GM18519 (cell line): ENCODE measurements at regions not wholly inside any gene's neighbourhood (a gene's known extent, or its start where the extent isn't known, plus 50 kb on each side); places are given as distances from the start of the nearest gene placed in this dataset.

Experiments used
- ATAC-seq: cut with Tn5 transposase; IDR thresholded peaks from one replicate; pipeline ENCODE4 v1.9.1; 2021; ENCODE audit warnings: mild to moderate bottlenecking, moderate library complexity; ENCODE audit not compliant: unreplicated experiment, low FRiP score

DNA sequence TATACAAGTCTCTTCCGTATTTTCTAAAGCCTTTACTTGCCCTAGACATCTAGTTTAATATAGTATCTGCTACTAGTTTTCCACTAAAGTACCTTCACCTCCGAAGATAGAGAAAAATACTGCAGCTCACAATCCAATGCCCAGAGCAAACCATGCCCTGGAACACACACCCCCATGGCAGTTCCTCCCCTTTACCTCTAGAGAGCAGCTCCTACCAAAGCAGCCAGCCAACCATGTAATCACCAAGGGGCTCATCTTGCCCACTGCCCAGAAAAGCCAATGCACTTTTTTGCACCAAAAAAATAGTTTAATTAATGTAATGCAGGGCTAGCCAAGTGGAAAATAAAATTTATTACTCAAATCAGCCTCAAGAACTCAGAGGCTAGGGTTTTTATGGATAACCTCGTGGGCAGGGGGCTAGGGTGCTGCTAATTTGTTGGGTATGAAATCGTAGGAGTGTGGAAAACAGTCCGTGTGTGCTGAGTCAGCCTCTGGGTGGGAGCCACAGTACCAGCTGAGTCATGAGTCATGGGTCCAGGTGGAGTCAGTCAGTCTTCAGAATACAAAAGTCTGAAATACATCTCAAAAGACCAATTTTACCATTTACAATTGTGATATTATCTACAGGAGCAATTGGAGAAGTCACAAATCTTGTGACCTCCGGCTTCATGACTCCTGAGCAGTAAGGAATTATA, 120.1 kb upstream of the ACO1 start:
- ATAC-seq = no peak

DNA sequence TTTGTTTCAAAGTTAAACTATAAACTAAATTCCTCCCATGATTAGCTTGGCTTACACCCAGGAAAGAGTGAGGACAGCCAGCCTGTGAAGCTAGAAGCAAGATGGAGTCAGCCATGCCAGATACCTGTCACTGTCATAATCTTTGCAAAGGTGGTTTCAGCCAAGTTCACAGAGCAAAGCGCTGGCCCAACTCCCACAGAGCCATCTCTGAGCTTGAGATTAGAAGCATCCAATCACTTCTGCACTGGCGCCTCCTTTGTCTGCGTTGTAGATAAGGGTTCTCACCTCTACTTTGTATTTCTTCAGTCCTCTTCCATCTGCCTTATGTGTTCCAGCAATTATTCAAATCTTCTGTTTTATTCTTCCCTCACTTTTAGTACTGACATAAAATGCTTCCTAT, 119.4 kb upstream of the ACO1 start:
- ATAC-seq = no peak

GRCh38 chr9:32278991-32279390, 105.5 kb upstream of the ACO1 start:
- ATAC-seq = no peak

DNA sequence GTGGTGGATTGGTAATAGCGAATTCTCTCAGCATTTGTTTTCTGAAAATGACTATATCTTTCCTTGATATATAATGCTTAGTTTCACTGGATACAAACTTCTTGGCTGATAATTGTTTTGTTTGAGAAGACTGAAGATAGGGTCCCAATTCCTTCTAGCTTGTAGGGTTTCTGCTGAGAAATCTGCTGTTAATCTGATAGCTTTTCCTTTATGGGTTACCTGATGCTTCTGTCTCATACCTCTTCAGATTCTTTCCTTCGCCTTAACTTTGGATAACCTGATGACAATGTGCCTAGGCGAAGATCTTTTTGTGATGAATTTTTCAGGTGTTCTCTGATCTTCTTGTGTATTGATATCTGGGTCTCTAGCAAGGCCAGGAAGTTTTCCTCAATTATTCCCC, 94.7 kb upstream of the ACO1 start:
- no peak for ATAC-seq

DNA sequence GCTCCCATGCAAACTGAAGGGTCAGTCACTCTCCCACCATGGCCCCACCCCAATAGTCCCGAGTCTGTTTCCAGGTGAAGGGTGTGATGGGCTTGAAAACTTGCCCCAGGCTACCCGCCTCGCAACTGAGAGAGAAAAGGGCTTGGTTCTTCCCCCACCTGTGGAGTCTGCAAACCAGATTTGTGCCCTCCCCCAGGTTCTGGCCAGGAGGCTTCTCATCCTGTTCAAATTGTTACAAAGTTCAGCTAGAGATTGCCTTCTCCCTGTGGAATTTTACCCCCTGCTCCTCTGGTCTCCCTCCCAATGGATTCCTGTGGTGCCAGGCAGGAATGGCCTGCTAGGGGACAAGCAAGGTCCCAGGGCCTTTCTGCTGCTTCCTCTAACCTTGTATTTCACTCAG, 93.1 kb upstream of the ACO1 start:
- no peak for ATAC-seq

GRCh38 chr9:32292611-32293010, 91.8 kb upstream of the ACO1 start:
- no peak for ATAC-seq

DNA sequence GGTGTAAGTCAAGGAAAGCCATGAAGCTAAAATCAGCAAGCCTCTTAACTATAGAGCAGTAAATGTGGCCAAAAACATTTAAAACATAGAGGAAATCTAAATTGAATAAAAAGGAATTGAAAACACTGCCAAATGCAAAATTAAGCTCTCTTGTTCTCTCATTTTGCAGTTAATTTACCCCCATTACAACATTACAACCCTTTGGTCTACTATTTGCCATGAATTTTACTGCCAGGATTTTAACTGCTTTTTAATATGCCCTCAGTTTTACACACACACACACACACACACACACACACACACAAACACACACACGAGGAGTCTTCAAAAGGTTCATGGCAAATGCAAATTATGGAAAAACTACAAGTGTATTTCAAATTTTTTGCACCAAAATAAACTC, 91.4 kb upstream of the ACO1 start:
- ATAC-seq = no peak

GRCh38 chr9:32294106-32294505, 90.3 kb upstream of the ACO1 start:
- no peak for ATAC-seq

DNA sequence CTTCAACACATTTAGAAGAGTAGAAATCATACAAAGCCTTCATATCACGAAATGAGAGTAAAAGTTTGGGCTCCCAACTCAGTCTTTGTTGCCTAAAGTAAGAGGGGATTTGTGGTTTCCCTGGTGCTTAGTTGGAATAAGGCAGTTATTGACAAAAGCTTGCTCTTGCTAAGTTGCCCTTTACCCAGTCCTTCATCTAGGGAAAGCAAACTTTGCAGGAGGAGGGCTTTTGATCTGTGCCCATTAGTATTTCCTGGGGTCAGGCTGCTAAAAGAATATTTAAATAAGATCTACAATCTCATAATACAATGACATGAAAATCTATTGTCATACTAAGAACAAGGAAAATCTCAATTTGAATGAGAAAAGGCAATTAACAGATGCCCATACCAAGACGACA, 84.1 kb upstream of the ACO1 start:
- ATAC-seq = no peak

DNA sequence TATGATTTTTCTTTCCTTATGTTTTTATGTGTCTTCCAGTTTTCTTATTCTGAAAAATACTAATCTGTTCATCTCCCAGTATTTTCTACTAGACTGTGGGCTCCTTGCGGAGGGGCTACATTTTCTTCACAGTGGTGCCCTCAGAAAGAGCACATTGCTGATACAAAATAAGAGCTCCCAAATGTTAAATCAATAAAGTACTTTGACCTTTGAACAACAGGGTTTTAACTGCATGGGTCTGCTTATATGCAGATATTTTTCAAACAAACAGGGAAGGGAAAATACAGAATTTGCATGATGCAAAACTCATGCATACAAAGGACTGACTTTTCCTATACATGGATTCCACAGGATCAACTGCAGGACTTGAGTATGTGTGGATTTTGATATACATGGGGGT, 79.9 kb upstream of the ACO1 start:
- ATAC-seq = no peak

GRCh38 chr9:32306006-32306405, 78.4 kb upstream of the ACO1 start:
- ATAC-seq = no peak

- ATAC-seq = no peak
Measured at GRCh38 chr9:32319312-32319929, 65.0 kb upstream of the ACO1 start.

GRCh38 chr9:32322622-32323021, 61.8 kb upstream of the ACO1 start:
- ATAC-seq = no peak

GRCh38 chr9:32326146-32326545, 58.3 kb upstream of the ACO1 start:
- no peak for ATAC-seq

DNA sequence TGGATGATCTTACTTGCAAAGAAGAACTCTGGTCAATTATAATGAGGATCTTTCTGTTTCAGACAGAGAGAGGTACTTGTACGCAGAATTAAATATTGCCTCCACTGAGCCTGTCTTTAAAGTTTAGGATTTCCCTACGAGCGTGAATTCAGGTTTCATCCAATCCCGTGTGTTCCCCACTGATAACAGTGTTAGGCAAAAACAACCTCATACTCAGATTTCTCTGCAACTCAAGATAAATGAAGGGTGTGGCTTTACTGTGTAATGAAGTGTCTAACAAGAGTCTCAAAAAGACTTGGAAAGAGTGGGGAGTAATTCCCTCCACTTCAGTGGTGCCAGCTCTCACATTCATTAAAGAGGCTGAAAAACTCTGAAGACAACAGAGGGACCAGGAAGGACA, 53.2 kb upstream of the ACO1 start:
- no peak for ATAC-seq

DNA sequence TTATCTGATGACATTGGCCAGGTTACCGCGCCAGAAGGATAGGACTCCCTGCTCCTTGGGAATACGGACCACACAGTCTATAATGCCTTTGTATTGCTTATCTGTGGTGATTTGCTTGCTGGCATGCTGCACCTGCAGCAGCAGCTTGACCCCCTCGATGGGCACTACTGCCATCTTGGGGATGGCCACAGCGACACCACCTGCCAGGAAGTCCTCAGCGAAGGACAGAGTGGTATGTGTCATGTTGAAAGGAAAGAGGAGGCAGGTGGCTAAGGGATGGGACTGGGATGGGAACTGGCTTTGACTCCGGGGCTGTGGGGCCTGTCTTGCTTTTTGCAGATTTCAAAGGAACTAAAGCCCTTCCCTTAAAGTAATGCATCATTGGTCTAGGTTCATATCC, 50.3 kb upstream of the ACO1 start:
- no peak for ATAC-seq
